OCI-LY7 (cell line): ENCODE measurements at regions not wholly inside any gene's neighbourhood (a gene's known extent, or its start where the extent isn't known, plus 50 kb on each side); places are given as distances from the start of the nearest gene placed in this dataset.

ENCODE experiments used
- EZH2phosphoT487 ChIP-seq: fragments of 200-600 bp; sonication (generic); IDR thresholded peaks from 2 replicates; pipeline ENCODE4 v1.6.1; 2018; ENCODE audit warnings: low read depth, borderline replicate concordance, mild to moderate bottlenecking, mixed run types, antibody characterized with exemption, low read length, moderate library complexity, mixed read lengths
- TF ChIP-seq, protein P1 (sequence below): fragments of 200-600 bp; sonication (generic); conservative IDR thresholded peaks from 2 replicates; pipeline ENCODE4 v1.5.1; 2014; ENCODE audit warnings: mild to moderate bottlenecking, antibody characterized with exemption, low read length, moderate library complexity, mixed read lengths

DNA sequence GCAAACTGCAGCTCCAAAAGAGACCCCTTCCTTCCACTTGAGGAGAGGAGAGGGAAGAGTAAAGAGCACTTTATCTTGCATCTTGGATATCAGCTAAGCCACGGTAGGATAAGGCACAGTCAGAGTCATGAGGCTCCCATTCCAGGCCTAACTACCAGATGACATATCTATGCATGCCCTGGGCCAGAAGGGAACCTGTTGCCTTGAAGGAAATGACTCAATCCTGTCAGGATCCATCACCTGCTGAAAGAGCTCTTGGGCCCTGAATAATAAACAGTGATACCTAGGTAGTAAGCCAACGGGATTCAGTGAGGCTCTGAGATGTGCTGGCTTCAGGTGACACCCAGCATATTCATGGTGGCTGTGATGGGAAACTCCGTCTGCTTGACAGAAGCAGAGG, 118.5 kb upstream of the EPHA3 start:
- TF ChIP-seq, protein P1, sequence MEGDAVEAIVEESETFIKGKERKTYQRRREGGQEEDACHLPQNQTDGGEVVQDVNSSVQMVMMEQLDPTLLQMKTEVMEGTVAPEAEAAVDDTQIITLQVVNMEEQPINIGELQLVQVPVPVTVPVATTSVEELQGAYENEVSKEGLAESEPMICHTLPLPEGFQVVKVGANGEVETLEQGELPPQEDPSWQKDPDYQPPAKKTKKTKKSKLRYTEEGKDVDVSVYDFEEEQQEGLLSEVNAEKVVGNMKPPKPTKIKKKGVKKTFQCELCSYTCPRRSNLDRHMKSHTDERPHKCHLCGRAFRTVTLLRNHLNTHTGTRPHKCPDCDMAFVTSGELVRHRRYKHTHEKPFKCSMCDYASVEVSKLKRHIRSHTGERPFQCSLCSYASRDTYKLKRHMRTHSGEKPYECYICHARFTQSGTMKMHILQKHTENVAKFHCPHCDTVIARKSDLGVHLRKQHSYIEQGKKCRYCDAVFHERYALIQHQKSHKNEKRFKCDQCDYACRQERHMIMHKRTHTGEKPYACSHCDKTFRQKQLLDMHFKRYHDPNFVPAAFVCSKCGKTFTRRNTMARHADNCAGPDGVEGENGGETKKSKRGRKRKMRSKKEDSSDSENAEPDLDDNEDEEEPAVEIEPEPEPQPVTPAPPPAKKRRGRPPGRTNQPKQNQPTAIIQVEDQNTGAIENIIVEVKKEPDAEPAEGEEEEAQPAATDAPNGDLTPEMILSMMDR, result no peak
- no peak for TF ChIP-seq EZH2phosphoT487
